ENCODE measurements at regions not wholly inside any gene's neighbourhood (a gene's known extent, or its start where the extent isn't known, plus 50 kb on each side); places are given as distances from the start of the nearest gene placed in this dataset.

GRCh38 chr12:127327986-127328385 lies 939.0 kb upstream of the TMEM132C start:
- no peak overlapping the region for H3K27ac ChIP-seq (ENCODE audit: low read depth, low read length)
- H3K9me3 ChIP-seq (ENCODE audit: control insufficient read depth, insufficient read depth, low read length): no peaks in the 10 kb centered on the region; the same call in 1 of the 2 replicates
- POLR2A ChIA-PET: no interaction called here
- no peaks in the 10 kb centered on the region for H3K27me3 ChIP-seq (ENCODE audit: control insufficient read depth, insufficient read depth, low read length)
- CTCF ChIA-PET: no interaction called here
- DNase-seq (ENCODE audit: low read depth, low spot score): no peak
- H3K4me3 ChIP-seq (ENCODE audit: low read depth, low read length): no peak overlapping the region
- no peak for TF ChIP-seq CTCF (IDR thresholded peaks at IDR 0.05; ENCODE audit: low read depth, low read length)

- CTCF ChIA-PET: no interaction called here
- H3K27me3 ChIP-seq (ENCODE audit: control insufficient read depth, insufficient read depth, low read length): no peaks in the 10 kb centered on the region
Measured at GRCh38 chr12:127328867-127329266, 938.1 kb upstream of the TMEM132C start.

GRCh38 chr12:127334365-127334764 lies 932.6 kb upstream of the TMEM132C start:
- no peak for TF ChIP-seq CTCF (IDR thresholded peaks at IDR 0.05; ENCODE audit: low read depth, low read length)

More at GRCh38 chr12:127328867-127329266, 938.1 kb upstream of the TMEM132C start:
- POLR2A ChIA-PET: no interaction called here
- H3K27ac ChIP-seq (ENCODE audit: low read depth, low read length): no peak overlapping the region
- no peaks in the 10 kb centered on the region; the same call in 1 of the 2 replicates for H3K9me3 ChIP-seq (ENCODE audit: control insufficient read depth, insufficient read depth, low read length)
- DNase-seq (ENCODE audit: low read depth, low spot score): no peak
- H3K4me3 ChIP-seq (ENCODE audit: low read depth, low read length): no peak overlapping the region
- TF ChIP-seq CTCF (IDR thresholded peaks at IDR 0.05; ENCODE audit: low read depth, low read length): no peak

GRCh38 chr12:127334912-127335644 lies 931.9 kb upstream of the TMEM132C start:
- ChIA-PET CTCF (no interaction called here), POLR2A (no interaction called here)
- H3K27me3 ChIP-seq (ENCODE audit: control insufficient read depth, insufficient read depth, low read length): no peaks in the 10 kb centered on the region
- no peak overlapping the region for H3K27ac ChIP-seq (ENCODE audit: low read depth, low read length)
- H3K9me3 ChIP-seq (ENCODE audit: control insufficient read depth, insufficient read depth, low read length): no peaks in the 10 kb centered on the region
- DNase-seq (ENCODE audit: low read depth, low spot score): no peak
- no peak overlapping the region for H3K4me3 ChIP-seq (ENCODE audit: low read depth, low read length)
- no peak for TF ChIP-seq CTCF (IDR thresholded peaks at IDR 0.05; ENCODE audit: low read depth, low read length)

More at GRCh38 chr12:127334365-127334764, 932.6 kb upstream of the TMEM132C start:
- Histone ChIP-seq H3K27ac (ENCODE audit: low read depth, low read length) (no peak overlapping the region), H3K9me3 (ENCODE audit: control insufficient read depth, insufficient read depth, low read length) (no peaks in the 10 kb centered on the region), H3K4me3 (ENCODE audit: low read depth, low read length) (no peak overlapping the region), H3K27me3 (ENCODE audit: control insufficient read depth, insufficient read depth, low read length) (no peaks in the 10 kb centered on the region)
- no peak for DNase-seq (ENCODE audit: low read depth, low spot score)
- POLR2A ChIA-PET: no interaction called here
- CTCF ChIA-PET: no interaction called here

- ChIA-PET CTCF (no interaction called here), POLR2A (no interaction called here)
- Histone ChIP-seq H3K27me3 (ENCODE audit: control insufficient read depth, insufficient read depth, low read length) (no peaks in the 10 kb centered on the region), H3K27ac (ENCODE audit: low read depth, low read length) (no peak overlapping the region), H3K4me3 (ENCODE audit: low read depth, low read length) (no peak overlapping the region), H3K9me3 (ENCODE audit: control insufficient read depth, insufficient read depth, low read length) (no peaks in the 10 kb centered on the region; the same call in 1 of the 2 replicates)
- no peak for DNase-seq (ENCODE audit: low read depth, low spot score)
- no peak for TF ChIP-seq CTCF (IDR thresholded peaks at IDR 0.05; ENCODE audit: low read depth, low read length)
Measured at GRCh38 chr12:127336416-127336815, 930.6 kb upstream of the TMEM132C start.
